UCSD-AML1 (cell line): ENCODE measurements at regions not wholly inside any gene's neighbourhood (a gene's known extent, or its start where the extent isn't known, plus 50 kb on each side); places are given as distances from the start of the nearest gene placed in this dataset.
"Not testable (repeated sequence)": the region's sequence is repeated elsewhere in the genome, so short reads cannot be mapped to it uniquely, and the experiment has no call there.

Experiments
- DNase-seq: peaks from one replicate; lab custom pipeline; 2025; ENCODE audit not compliant: unreplicated experiment; lab: John Stamatoyannopoulos, UW

DNA sequence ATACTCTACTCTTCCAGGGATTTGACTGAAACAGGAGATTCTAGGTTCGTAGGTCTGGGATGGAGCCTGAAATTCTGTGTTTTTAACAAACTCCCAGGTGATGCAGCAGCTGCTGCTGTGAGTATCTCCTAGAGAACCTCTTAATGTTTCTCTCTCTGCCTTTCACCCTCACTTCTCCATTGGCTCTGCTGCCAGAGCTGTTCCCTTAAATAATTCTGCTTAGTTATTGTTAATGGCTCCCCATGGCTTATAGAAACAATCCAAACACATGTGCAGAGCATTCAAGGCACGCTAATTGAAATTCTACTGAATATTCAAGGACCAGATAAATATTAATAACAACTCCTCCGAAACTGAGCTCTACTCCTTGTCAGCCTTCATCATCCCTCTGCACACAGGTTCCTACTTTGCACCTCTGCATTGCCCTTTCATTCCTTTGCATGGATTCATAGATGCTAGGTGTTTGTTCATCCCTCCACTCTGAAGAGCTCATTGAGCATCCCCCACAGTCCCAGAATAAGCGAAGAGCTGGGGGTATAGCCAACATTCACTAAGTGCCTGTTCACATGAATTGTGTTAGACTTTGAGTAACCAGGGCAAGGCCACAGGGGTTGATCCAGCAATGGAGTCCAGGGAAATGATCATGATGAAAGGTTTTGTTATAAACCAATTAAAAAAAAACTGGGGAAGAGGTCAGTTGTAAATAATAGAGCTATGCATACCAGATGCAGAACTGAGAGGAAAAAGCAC is 488.4 kb upstream of the JAG1 start:
- DNase-seq, result no peak

DNA sequence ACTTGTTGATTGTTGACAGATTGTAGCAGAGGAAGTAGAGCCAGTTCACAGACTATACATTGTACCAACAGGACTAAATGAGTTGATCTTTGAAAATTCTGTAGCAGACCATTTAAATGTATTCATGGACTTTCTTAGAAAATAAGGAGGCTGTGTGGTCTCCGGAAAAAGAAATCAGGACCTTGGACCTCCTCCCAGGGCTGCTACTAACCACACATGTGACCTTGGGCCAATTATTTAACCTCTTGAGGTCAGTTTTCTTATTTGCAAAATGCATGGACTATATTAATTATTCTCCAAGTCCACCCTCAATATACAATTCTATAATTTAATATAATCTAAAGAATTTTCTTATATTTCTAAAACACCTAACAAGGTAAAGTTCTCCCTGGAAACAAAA is 492.0 kb upstream of the JAG1 start:
- no peak for DNase-seq

DNA sequence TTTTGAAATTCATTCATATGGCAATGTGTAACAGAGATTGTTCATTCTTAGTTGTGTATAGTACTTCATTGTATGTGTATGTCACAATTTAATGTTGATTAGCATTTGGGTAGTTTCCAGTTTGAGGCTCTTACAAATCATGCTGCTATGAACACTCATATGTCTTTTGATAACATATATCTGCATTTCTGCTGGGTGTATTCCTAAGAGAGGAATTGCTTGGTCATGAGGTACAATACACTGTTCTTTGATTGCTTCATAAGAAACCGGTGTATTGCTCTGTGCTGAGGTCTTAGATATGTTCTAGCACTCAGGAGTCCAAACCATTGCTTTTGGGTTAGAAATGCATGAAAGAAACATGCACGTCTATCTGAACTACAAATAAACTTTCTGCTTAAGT is 492.9 kb upstream of the JAG1 start:
- no peak for DNase-seq

DNA sequence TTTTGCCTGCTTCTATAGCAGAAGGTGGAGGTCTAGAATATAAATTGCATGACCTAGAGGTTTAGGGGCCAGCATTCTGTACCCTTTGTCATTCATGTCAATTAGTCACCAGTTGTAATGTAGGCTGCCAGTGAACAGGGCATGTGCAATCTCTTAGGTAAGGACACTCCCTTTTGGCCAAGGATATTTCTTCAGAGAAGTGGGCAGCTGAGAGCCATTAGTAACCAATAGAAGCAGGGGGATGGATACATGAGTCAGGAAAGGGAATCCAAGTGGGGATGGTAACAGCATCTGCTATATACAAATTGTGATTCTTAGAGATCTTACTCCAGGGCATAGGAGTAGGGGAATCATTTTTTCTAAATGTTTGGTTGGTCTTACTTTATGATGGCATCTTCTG is 494.2 kb upstream of the JAG1 start:
- no peak for DNase-seq

DNA sequence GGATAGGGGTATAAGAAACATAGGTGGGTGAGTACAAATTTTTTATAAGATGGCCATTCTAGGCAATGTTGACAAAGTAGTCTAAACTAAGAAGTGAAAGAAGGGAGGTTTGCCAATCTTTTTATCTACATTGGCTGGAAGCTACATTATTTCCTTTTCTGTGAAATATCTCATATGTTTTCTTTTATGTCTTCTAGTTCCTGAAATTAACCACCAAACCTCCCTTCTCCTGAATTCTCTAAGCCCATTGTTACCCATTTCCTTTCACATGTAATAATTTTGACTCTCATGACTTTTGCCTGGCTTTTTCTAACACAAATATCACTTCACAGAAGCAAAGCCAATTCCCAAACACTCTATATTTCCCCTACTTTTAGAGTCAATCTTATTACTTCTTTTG is 496.2 kb upstream of the JAG1 start:
- no peak for DNase-seq

DNA sequence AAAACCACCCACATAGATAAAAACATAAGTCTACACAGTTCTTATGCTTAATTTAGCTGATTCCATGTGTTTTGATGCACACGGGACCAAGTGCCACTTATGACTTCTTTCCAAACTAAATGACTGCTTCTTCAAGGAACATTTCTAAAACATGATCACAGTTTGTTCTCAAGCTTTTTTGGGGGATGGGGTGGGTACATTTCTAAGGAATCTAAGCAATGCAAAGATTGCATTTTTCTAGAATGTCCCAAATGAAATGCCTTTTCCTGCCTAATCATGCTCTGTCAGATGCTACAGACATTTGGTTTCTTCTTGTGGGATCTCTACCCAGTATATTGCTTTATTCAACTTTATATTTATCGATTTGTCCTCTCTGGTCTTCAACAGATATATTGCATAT is 496.8 kb upstream of the JAG1 start:
- no peak for DNase-seq

DNA sequence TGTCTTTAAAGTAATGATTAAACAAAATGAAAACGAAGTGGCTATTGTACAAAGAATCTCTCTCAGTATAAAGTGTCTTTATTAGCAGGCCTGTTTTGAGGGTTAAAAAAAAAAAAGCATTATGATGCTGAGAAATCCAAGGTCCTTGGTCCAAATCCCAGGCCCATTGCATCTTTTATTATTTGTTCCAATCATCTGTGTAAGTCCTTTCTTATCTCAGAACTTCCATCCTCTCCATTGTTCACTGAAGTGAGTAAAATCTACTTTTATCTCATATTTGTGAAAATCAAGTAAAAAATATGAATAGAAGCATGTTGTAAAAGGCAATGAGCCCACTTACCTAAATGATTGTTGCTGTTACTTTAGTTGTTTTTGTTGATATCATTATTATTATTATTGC is 499.1 kb upstream of the JAG1 start:
- no peak for DNase-seq

DNA sequence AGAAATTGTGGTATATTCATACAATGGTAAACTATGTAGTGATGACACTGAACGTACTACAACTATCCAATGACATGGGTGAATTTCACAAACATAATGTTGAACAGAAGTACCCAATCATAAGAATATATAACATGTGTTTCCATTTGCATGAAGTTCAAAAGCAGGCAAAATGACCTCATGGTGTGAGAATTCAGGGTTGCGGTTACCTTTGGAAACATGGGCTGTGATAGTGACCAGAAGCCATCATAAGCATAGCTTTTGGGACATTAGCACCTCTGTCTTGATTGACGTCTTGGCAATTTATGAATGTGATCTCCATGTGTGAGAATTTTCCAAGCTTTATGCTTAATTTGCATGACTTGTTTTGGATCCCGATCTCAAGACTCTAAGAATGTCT is 500.1 kb upstream of the JAG1 start:
- DNase-seq, result no peak

DNA sequence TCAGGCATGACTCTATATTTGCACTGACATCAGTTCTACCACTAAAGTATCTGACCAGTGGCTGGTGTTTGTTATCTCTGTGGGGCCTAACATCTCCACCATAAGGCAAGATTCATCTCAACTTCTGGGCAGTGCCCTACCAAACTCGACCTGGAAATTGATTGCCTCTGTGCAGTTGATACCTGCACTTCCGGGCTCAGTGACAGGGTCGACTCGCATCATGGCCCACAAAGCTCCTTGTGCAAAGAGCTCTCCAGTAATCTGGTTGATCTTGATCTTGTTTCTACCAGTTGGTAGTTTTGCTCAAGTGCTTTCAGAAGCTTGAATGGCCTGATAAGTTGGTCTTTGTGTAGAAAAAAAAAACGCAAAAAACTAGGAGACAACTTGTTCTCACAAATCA is 501.1 kb upstream of the JAG1 start:
- no peak for DNase-seq

DNA sequence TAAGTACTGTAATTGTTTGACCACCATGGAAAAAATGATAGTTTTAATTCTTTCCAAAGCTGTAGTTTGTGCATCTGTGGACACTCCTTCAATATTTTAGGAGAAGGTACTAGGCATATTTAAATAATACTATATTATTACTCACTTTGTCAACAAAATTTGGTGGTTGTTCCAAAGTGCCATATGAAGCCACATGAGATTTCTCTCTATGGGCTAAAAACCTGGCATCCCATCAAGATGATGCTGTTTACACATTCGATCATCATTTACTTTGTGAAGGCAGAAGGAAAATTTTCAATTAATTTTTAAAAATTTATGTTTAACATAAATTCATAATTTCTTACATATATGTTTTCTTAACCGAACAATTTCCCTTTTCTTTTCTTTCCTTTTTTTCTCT is 502.6 kb upstream of the JAG1 start:
- no peak for DNase-seq

DNA sequence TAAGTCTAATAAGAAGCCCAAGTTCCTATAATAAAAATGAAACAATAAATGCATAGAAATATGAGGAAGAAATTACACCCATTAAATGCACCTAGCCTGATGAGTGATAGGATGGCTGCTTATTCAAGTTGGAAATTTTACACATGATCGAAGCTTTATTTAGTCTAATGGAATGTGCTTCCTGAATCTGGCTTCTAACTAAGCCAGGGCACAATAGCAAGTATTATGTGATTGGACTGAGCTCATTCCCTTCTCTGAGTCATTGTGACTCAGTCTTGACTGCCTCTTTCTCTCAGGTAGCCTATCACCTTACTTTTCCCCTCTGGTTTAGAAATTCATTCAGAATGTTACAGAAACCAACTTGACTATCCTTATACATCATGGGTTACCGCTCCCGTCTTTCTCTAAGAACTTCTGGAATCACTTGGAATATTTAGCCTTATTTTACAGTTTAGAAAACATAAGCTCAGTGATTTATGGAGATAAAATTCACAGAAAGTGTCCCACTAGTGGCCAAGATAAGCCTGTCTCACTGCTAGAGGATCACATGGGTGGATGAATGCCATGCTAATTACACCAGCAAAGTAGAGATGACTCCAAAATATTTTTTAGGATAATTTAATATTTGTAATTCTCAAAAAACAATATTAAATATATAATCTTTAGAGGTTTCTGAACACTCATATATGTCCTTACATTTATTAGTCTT is 505.3 kb upstream of the JAG1 start:
- DNase-seq, result no peak

DNA sequence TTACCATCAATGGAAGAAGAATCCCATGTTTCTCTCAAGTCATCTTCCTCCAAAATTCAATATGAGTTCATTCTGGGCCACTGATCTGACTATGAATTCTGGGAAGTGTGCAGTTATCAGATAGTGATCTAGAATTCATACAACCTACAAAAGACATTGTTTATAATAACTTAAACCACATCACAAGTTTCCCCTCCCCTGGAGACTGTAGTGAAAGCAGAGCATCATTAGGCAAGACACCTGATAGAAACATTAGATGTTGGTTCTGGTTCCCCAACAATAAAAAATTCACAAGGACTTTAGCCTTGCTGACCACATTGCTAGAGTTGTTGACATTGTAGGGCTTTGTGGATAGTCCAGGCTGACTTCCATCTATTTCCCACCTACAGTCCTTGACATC is 506.4 kb upstream of the JAG1 start:
- DNase-seq, result no peak

DNA sequence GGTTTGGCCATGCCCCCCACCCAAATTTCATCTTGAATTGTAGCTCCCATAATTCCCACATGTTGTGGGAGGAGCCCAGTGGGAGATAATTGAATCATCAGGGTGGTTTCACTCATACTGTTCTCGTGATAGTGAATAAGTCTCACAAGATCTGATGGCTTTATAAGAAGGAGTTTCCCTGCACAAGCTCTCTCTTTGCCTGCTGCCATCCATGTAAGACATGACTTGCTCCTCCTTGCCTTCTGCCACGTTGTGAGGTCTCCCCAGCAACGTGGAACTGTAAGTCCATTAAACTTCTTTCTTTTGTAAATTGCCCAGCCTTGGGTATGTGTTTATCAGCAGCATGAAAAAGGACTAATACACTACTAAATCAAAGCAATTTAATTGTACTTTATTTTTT is 507.3 kb upstream of the JAG1 start:
- not testable (repeated sequence) for DNase-seq

DNA sequence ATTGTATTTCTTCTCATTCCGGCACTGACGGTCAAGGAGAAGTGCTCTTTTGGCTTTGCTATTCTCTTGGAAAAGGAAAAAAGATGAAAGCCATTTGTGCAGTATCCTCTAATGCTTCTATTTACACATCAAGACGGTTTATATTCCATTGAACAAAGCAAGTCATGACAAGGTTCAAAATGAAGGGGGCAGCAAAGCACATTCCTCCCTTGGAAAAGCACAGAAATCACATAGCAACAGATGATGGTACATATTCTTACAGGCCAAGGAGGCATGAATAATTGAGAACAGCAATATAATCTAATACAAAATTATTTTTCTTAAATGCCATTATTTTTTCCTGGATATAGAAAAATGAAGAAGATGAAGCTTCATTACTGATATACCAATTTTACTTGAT is 508.2 kb upstream of the JAG1 start:
- DNase-seq, result no peak

DNA sequence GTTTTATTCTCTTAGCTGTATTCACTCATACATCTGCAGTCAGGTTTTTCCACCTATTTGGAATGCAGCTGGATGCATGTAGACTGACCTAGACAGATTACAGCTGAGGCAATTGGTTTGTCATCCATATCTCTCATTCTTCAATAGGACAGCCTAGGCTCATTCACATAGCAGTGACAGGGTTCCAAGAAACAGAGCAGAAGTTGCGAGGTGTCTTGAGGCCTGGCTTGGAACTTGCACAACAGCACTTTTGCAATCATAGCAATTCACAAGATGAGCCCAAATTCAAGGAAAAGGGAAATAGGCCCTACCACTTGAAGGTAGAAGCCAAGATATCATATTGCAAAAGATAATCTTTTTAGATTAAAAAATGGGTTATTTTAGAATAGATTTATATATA is 508.9 kb upstream of the JAG1 start:
- no peak for DNase-seq

DNA sequence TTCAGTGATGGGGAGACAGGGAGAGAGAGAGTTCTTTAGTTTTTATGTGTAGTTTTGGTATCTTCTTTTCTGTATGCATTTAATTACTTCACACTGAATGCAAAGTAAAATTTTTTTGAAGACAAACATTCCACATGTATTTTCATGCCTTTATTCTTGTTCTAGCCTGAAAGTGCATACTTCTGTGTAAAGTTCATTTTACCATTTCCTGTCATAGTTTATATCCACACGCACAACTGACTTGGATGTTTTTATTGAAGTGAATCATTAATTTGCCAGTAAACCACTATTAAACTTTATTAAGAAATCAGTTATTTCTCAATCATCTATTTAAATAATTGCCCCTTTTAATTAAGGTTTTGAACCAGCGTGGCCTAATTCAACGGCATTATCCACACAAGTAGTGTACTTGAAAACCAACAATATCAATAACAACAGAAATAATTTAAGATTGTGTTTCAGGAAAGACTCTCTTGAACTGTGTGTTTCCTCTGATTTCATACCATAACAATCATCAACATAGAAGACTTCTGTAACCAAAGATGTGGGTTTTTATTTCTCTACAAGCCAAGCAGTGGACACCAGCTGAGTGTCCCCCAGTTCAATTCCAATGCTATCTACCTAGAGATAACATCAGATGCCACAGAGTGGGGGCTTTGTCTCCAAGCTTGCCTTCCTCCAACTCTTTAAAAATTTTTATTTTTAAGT is 512.7 kb upstream of the JAG1 start:
- DNase-seq, result no peak

DNA sequence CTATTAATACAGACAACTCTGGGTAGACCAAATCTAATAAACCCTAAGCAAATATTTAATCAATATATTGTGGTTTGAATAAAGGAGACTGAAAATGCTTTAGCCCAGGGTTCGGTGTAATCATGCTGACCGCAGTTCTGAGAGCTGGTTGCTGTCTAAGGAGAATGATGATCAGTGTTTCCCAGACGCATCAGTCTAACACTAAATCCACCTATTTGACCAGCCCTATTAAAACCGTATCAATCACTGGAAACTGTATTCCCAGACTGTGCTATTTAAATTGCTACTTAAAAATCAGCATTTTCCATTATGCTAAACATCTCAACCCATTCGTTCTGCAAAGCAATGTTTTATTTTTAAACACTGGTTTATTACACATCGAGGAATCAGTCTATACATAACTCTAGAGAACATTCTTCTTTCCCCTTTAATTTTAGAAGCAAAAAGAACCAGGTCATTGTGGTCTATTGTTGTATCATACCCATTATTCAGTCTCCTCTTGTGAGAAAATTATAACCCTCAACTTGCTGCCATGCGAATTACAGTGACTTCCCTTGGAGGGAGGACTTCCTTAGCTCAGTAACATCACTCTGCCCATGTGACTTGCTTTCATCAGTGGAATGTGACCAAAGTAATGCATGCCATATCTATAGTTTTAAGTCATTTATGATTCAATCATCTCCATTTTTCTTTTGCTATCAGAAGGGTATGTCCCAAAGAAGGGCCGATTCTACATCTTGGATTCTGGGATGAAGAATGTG is 515.2 kb upstream of the JAG1 start:
- DNase-seq, result no peak

DNA sequence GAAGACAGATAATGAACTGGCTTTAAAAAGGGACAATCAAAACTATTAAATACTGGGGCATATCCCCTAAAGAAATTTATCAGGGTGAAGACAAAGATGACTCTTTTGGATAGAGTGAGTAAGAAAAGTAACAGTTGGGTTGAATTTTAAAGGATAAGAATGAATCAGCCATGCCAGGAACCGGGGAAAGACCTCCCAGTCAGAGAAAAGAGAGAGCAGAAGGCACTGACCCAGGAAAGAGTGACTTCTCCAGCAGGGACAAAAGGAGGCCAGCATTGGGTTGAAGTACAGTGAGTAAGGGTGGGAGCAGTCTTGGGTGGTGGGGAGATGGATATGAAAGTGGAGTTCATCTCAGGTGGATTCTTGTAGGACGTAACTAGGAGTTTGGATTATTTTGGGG is 516.9 kb upstream of the JAG1 start:
- DNase-seq, result no peak

DNA sequence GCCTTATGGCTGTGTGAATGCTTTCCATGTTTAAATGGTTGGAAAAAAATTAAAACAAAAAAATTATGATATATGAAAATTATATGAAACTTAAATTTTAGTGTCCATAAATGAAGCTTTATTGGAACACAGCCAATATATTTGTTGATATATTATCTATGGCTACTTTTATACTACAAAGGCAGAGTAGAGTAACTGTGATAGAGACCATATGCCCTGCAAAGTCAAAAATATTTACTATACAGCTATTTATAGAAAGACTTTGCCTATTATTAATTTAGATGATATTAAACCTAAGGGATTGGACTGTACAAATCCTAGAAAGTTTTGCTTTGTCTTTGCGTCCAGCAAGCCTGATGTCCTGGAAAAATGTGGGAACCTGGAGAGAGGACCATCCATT is 518.3 kb upstream of the JAG1 start:
- no peak for DNase-seq

DNA sequence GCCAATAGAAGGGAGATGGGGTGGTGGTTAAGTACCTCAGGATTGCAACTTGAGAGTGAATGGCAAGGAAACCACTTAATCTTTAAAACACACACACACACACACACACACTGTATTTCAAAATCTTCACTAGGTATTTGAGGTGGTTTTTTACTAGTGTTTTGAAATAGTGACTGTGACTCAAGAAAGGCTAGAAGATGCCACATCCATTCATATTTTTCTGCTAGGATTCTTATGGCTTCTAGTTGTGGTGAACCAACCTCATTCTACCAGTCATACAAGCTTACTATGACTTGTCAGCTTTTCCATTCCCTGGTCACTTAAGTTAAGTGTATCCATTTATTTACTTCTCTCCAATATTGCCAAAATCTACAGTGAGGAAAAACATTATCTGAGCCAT is 519.4 kb upstream of the JAG1 start:
- DNase-seq, result no peak

DNA sequence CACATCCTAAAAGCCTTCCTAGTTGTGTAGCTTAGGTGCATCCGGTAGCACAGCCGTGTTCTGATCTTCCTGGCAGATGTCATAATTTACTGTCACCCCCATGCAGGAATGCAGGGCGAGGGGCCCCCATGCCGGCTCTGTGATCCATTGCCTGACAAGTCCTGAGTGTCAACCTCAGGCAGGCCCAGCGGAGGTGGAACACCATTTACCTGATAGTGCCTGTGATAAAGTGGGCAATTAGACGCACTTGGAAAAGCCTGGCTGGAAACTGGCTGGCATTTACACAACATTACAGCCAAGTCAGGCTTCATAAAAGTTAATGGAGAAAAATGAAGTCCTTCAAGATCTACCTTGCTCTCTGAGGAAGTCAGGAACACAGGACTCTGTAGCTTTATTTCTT is 521.4 kb upstream of the JAG1 start:
- DNase-seq, result no peak
